GM12872 (cell line): ENCODE measurements at regions not wholly inside any gene's neighbourhood (a gene's known extent, or its start where the extent isn't known, plus 50 kb on each side); places are given as distances from the start of the nearest gene placed in this dataset.

Experiments used
- CTCF ChIP-seq: IDR thresholded peaks from 3 replicates; pipeline ENCODE4 v1.5.1; 2011; ENCODE audit warnings: low read depth, mild to moderate bottlenecking, low read length, moderate library complexity; ENCODE audit not compliant: insufficient read depth

- TF ChIP-seq CTCF = no peak
These were observed 63.5 kb upstream of the MED9 start for GRCh38 chr17:17413215-17413792.

GRCh38 chr17:17413821-17414220 is 63.0 kb upstream of the MED9 start:
- TF ChIP-seq CTCF = no peak

GRCh38 chr17:17414341-17414805 is 62.4 kb upstream of the MED9 start:
- no peak for TF ChIP-seq CTCF

GRCh38 chr17:17415006-17415405 is 61.8 kb upstream of the MED9 start:
- no peak for TF ChIP-seq CTCF

GRCh38 chr17:17416007-17416399 is 60.8 kb upstream of the MED9 start:
- no peak for TF ChIP-seq CTCF

GRCh38 chr17:17416400-17417360 is 60.1 kb upstream of the MED9 start:
- TF ChIP-seq CTCF = no peak

GRCh38 chr17:17417718-17418181 is 59.0 kb upstream of the MED9 start:
- TF ChIP-seq CTCF = no peak
